GM12878 (cell line): ENCODE measurements at regions not wholly inside any gene's neighbourhood (a gene's known extent, or its start where the extent isn't known, plus 50 kb on each side); places are given as distances from the start of the nearest gene placed in this dataset.

Experiments
- BHLHE40 ChIP-seq, 2 experiments: fragments of 450-650 bp in 1 of 2; IDR thresholded peaks; 2 replicates each; pipeline ENCODE4 v1.6.1; 2011 to 2017; ENCODE audit warnings: low read depth in 2 of 2, borderline replicate concordance in 1 of 2, improper control_type of control experiment in 1 of 2, low read length in 1 of 2, mild to moderate bottlenecking in 1 of 2
- JUND ChIP-seq: IDR thresholded peaks from 2 replicates; pipeline ENCODE4 v1.6.1; 2012; ENCODE audit warnings: low read depth, mild to moderate bottlenecking, low read length, improper control_type of control experiment, moderate library complexity
- NFYB ChIP-seq: IDR thresholded peaks from 2 replicates; pipeline ENCODE4 v1.6.1; 2011; ENCODE audit warnings: low read depth, mild to moderate bottlenecking, low read length, improper control_type of control experiment, moderate library complexity; ENCODE audit not compliant: insufficient read depth
- SIN3A ChIP-seq: IDR thresholded peaks from 2 replicates; pipeline ENCODE4 v1.6.1; 2012; ENCODE audit warnings: low read depth, low read length, improper control_type of control experiment
- YBX1 ChIP-seq: fragments of 450-650 bp; IDR thresholded peaks from 2 replicates; pipeline ENCODE4 v1.6.1; 2016; ENCODE audit warnings: antibody characterized with exemption
- YY1 ChIP-seq: IDR thresholded peaks from 2 replicates; pipeline ENCODE4 v1.6.1; 2011; ENCODE audit warnings: low read depth, mild to moderate bottlenecking, low read length
- ZNF274 ChIP-seq: IDR thresholded peaks from one replicate; pipeline ENCODE4 v1.8.0; 2011; ENCODE audit not compliant: insufficient read length, insufficient read depth
- TF ChIP-seq, protein P1 (sequence below): IDR thresholded peaks from 2 replicates; pipeline ENCODE4 v1.6.1; 2012; ENCODE audit warnings: mild to moderate bottlenecking, low read depth, low read length
- TF ChIP-seq, protein P2 (sequence below): IDR thresholded peaks from 2 replicates; pipeline ENCODE4 v1.6.1; 2011; ENCODE audit warnings: low read depth, mild to moderate bottlenecking, low read length, moderate library complexity, borderline replicate concordance; ENCODE audit errors: extremely low read depth

DNA sequence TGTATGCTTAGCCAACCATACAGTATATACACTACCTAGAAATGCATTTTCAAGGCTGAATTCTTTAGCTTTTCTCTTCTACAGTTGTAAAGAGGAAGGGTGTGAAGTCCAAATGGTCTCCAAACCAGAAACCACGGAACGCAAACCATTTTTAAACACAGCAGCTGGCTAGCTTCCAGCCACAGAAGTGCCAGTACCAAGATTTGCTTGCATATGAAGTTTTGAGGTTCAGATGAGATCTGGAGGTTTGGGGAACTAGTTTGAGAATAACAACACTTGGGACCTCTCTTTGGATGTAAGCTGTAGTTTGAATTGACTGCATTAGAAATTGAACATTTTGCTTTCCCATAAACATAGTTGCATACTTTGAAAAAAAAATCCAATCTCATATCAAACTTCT is 1243.5 kb downstream of the EFNB2 start:
- TF ChIP-seq, protein P1, sequence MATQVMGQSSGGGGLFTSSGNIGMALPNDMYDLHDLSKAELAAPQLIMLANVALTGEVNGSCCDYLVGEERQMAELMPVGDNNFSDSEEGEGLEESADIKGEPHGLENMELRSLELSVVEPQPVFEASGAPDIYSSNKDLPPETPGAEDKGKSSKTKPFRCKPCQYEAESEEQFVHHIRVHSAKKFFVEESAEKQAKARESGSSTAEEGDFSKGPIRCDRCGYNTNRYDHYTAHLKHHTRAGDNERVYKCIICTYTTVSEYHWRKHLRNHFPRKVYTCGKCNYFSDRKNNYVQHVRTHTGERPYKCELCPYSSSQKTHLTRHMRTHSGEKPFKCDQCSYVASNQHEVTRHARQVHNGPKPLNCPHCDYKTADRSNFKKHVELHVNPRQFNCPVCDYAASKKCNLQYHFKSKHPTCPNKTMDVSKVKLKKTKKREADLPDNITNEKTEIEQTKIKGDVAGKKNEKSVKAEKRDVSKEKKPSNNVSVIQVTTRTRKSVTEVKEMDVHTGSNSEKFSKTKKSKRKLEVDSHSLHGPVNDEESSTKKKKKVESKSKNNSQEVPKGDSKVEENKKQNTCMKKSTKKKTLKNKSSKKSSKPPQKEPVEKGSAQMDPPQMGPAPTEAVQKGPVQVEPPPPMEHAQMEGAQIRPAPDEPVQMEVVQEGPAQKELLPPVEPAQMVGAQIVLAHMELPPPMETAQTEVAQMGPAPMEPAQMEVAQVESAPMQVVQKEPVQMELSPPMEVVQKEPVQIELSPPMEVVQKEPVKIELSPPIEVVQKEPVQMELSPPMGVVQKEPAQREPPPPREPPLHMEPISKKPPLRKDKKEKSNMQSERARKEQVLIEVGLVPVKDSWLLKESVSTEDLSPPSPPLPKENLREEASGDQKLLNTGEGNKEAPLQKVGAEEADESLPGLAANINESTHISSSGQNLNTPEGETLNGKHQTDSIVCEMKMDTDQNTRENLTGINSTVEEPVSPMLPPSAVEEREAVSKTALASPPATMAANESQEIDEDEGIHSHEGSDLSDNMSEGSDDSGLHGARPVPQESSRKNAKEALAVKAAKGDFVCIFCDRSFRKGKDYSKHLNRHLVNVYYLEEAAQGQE: no peak
- TF ChIP-seq JUND (no peak), BHLHE40 (IDR thresholded peaks at IDR 0.05; ENCODE audit: borderline replicate concordance in 1 of 2, low read depth in 2 of 2, low read length in 1 of 2) (no peak), SIN3A (no peak), ZNF274 (no peak), YY1 (no peak), NFYB (no peak), YBX1 (no peak)
- TF ChIP-seq, protein P2, sequence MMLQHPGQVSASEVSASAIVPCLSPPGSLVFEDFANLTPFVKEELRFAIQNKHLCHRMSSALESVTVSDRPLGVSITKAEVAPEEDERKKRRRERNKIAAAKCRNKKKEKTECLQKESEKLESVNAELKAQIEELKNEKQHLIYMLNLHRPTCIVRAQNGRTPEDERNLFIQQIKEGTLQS: no peak
